ELR (cell line): ENCODE measurements at regions not wholly inside any gene's neighbourhood (a gene's known extent, or its start where the extent isn't known, plus 50 kb on each side); places are given as distances from the start of the nearest gene placed in this dataset.
A peak's percentile ranks its signal among the peaks of the same experiment; 100 is the strongest.

Experiments used
- DNase-seq: peaks from one replicate; pipeline ENCODE4 v3.0.0-alpha.2; 2015; ENCODE audit warnings: low read depth

- no peak for DNase-seq
Measured at GRCh38 chr19:31092274-31092673, 257.0 kb downstream of the TSHZ3 start.

- DNase-seq = no peak
Measured at GRCh38 chr19:31089681-31090080, 259.6 kb downstream of the TSHZ3 start.

- DNase-seq = no peak
Measured at GRCh38 chr19:31085125-31085524, 264.1 kb downstream of the TSHZ3 start.

- DNase-seq = no peak
Measured at GRCh38 chr19:31083105-31083504, 266.1 kb downstream of the TSHZ3 start.

- DNase-seq = no peak
Measured at GRCh38 chr19:31075146-31075655, 274.0 kb downstream of the TSHZ3 start.

GRCh38 chr19:31074199-31075125 is 274.8 kb downstream of the TSHZ3 start:
- DNase-seq = no peak

GRCh38 chr19:31073485-31074198 is 275.6 kb downstream of the TSHZ3 start:
- DNase-seq = no peak

GRCh38 chr19:31072451-31072850 is 276.8 kb downstream of the TSHZ3 start:
- no peak for DNase-seq

- DNase-seq = no peak
Measured at GRCh38 chr19:31071136-31071855, 277.9 kb downstream of the TSHZ3 start.

- no peak for DNase-seq
Measured at GRCh38 chr19:31070146-31071065, 278.8 kb downstream of the TSHZ3 start.

GRCh38 chr19:31068268-31068667 is 281.0 kb downstream of the TSHZ3 start:
- DNase-seq = no peak

- DNase-seq = peak; percentile 81
Measured at GRCh38 chr19:31066385-31066784, 282.9 kb downstream of the TSHZ3 start.

- no peak for DNase-seq
Measured at GRCh38 chr19:31064491-31064890, 284.7 kb downstream of the TSHZ3 start.

- no peak for DNase-seq
Measured at GRCh38 chr19:31058676-31059340, 290.4 kb downstream of the TSHZ3 start.

GRCh38 chr19:31057476-31057875 is 291.8 kb downstream of the TSHZ3 start:
- DNase-seq = no peak

- no peak for DNase-seq
Measured at GRCh38 chr19:31055454-31055853, 293.8 kb downstream of the TSHZ3 start.

- peak; percentile 78 for DNase-seq
Measured at GRCh38 chr19:31054430-31054829, 294.8 kb downstream of the TSHZ3 start.

GRCh38 chr19:31049431-31049830 is 299.8 kb downstream of the TSHZ3 start:
- no peak for DNase-seq

- DNase-seq = no peak
Measured at GRCh38 chr19:31046024-31046423, 303.2 kb downstream of the TSHZ3 start.

GRCh38 chr19:31041461-31041860 is 307.8 kb downstream of the TSHZ3 start:
- no peak for DNase-seq

GRCh38 chr19:31039151-31039550 is 310.1 kb downstream of the TSHZ3 start:
- no peak for DNase-seq
